SU-DHL-6 (cell line): ENCODE measurements at regions not wholly inside any gene's neighbourhood (a gene's known extent, or its start where the extent isn't known, plus 50 kb on each side); places are given as distances from the start of the nearest gene placed in this dataset.

Experiments
- H2AFZ ChIP-seq: fragments of 200-600 bp; sonication (generic); 2 replicates; pipeline ENCODE4 v1.6.1; 2014; ENCODE audit warnings: low read depth, mild to moderate bottlenecking, moderate library complexity, mixed read lengths, antibody characterized with exemption, low read length; ENCODE audit not compliant: severe bottlenecking
- H3F3A ChIP-seq: fragments of 200-600 bp; shearing (Covaris generic); 2 replicates; pipeline ENCODE4 v1.6.0; 2016; ENCODE audit warnings: antibody characterized with exemption, mild to moderate bottlenecking; ENCODE audit not compliant: insufficient read depth
- H3K27ac ChIP-seq: fragments of 200-600 bp; sonication (generic); 2 replicates; pipeline ENCODE4 v1.5.1; 2016; ENCODE audit warnings: low read depth, mild to moderate bottlenecking, low read length, moderate library complexity, mixed read lengths
- H3K27me3 ChIP-seq: fragments of 200-600 bp; sonication (generic), shearing (Covaris generic); 2 replicates; pipeline ENCODE4 v1.6.0; 2014; ENCODE audit warnings: mild to moderate bottlenecking, low read length
- H3K36me3 ChIP-seq: fragments of 200-600 bp; sonication (generic); 2 replicates; pipeline ENCODE4 v1.6.1; 2014; ENCODE audit warnings: mild to moderate bottlenecking, low read length, mixed read lengths
- H3K4me2 ChIP-seq: fragments of 300-600, 200-600 bp; shearing (Covaris generic), sonication (generic); 2 replicates; pipeline ENCODE4 v1.6.0; 2014; ENCODE audit warnings: low read length, low read depth, mild to moderate bottlenecking; ENCODE audit not compliant: poor library complexity, severe bottlenecking
- H3K4me3 ChIP-seq: fragments of 200-600 bp; sonication (generic); 2 replicates; pipeline ENCODE4 v1.5.1; 2014; ENCODE audit warnings: antibody characterized with exemption, low read length, mild to moderate bottlenecking, mixed read lengths; ENCODE audit not compliant: insufficient read depth, poor library complexity, severe bottlenecking
- H3K79me2 ChIP-seq: fragments of 200-600 bp; sonication (generic); 2 replicates; pipeline ENCODE4 v1.6.1; 2014; ENCODE audit warnings: mild to moderate bottlenecking, low read length, moderate library complexity; ENCODE audit not compliant: insufficient read depth
- H3K9ac ChIP-seq: fragments of 200-600 bp; sonication (generic); 2 replicates; pipeline ENCODE4 v1.7.0; 2014; ENCODE audit warnings: mild to moderate bottlenecking, low read length
- H3K9me2 ChIP-seq: fragments of 200-600 bp; sonication (generic); replicated peaks from 2 replicates; pipeline ENCODE4 v1.6.1; 2014; ENCODE audit warnings: low read length; ENCODE audit not compliant: insufficient read depth
- H3K9me3 ChIP-seq: fragments of 200-600 bp; sonication (generic); 2 replicates; pipeline ENCODE4 v1.6.1; 2014; ENCODE audit warnings: low read length, mixed read lengths; ENCODE audit not compliant: insufficient read depth
- H4K20me1 ChIP-seq: fragments of 200-600 bp; sonication (generic); 2 replicates; pipeline ENCODE4 v1.6.1; 2014; ENCODE audit warnings: low read depth, mild to moderate bottlenecking, antibody characterized with exemption, low read length, moderate library complexity, mixed read lengths
- EZH2phosphoT487 ChIP-seq: fragments of 200-600 bp; sonication (generic), shearing (Covaris generic); conservative IDR thresholded peaks from 2 replicates; pipeline ENCODE4 v1.6.1; 2018; ENCODE audit warnings: mild to moderate bottlenecking, antibody characterized with exemption, low read length, moderate library complexity, mixed read lengths
- TF ChIP-seq, protein P1 (sequence below): fragments of 200-600 bp; sonication (generic); IDR thresholded peaks from one replicate; pipeline ENCODE4 v1.5.1; 2017; ENCODE audit warnings: antibody characterized with exemption, mild to moderate bottlenecking, low read length, moderate library complexity; ENCODE audit not compliant: insufficient read depth, poor library complexity, severe bottlenecking

DNA sequence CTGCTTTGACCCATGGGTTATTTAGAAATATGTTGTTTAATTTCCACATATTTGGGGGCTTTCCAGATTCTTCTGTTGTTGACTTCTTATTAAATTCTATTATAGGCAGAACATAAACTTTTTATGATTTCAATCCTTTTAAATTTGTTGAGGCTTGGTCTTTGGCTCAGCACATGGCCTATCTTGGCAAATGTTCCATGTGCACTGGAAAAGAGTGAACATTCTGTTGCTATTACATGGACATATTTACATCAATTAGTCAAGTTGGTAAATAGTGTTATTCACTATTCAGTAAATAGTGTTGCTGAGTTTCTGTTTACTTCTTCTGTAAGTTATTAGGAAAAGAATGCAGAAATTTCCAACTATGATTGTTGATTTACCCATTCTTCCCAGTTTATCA, 75.4 kb downstream of the ETS2 start:
- peaks cover 1% of the 10 kb centered on the region for H3K9me3 ChIP-seq
- no peaks in the 10 kb centered on the region for H3K79me2 ChIP-seq
- no peak overlapping the region for H3K27ac ChIP-seq
- H2AFZ ChIP-seq = no peak overlapping the region
- H3K36me3 ChIP-seq = 0 out of 2 replicates have a peak, but pooled peaks cover 5% of the 10 kb centered on the region
- no peaks in the 10 kb centered on the region for H3F3A ChIP-seq
- H3K27me3 ChIP-seq = no peaks in the 10 kb centered on the region
- no peak overlapping the region for H3K4me3 ChIP-seq
- no peak overlapping the region for H3K4me2 ChIP-seq
- H3K9ac ChIP-seq = no peak overlapping the region
- TF ChIP-seq, protein P1, sequence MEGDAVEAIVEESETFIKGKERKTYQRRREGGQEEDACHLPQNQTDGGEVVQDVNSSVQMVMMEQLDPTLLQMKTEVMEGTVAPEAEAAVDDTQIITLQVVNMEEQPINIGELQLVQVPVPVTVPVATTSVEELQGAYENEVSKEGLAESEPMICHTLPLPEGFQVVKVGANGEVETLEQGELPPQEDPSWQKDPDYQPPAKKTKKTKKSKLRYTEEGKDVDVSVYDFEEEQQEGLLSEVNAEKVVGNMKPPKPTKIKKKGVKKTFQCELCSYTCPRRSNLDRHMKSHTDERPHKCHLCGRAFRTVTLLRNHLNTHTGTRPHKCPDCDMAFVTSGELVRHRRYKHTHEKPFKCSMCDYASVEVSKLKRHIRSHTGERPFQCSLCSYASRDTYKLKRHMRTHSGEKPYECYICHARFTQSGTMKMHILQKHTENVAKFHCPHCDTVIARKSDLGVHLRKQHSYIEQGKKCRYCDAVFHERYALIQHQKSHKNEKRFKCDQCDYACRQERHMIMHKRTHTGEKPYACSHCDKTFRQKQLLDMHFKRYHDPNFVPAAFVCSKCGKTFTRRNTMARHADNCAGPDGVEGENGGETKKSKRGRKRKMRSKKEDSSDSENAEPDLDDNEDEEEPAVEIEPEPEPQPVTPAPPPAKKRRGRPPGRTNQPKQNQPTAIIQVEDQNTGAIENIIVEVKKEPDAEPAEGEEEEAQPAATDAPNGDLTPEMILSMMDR = no peak
- no peak for TF ChIP-seq EZH2phosphoT487
- H3K9me2 ChIP-seq = no peaks in the 10 kb centered on the region
- H4K20me1 ChIP-seq = no peaks in the 10 kb centered on the region

- Histone ChIP-seq H2AFZ (no peak overlapping the region), H3K27me3 (no peaks in the 10 kb centered on the region), H3K4me2 (no peak overlapping the region), H3K9me2 (no peaks in the 10 kb centered on the region), H3K27ac (no peak overlapping the region), H3K79me2 (no peaks in the 10 kb centered on the region), H4K20me1 (no peaks in the 10 kb centered on the region), H3K4me3 (no peak overlapping the region), H3K9ac (no peak overlapping the region), H3K9me3 (no peaks in the 10 kb centered on the region; the same call in 1 of the 2 replicates), H3F3A (no peaks in the 10 kb centered on the region), H3K36me3 (0 out of 2 replicates have a peak, but pooled peaks cover 5% of the 10 kb centered on the region)
- no peak for TF ChIP-seq EZH2phosphoT487
- TF ChIP-seq, protein P1 = no peak
These were observed 74.8 kb downstream of the ETS2 start for GRCh38 chr21:38880577-38880966.

DNA sequence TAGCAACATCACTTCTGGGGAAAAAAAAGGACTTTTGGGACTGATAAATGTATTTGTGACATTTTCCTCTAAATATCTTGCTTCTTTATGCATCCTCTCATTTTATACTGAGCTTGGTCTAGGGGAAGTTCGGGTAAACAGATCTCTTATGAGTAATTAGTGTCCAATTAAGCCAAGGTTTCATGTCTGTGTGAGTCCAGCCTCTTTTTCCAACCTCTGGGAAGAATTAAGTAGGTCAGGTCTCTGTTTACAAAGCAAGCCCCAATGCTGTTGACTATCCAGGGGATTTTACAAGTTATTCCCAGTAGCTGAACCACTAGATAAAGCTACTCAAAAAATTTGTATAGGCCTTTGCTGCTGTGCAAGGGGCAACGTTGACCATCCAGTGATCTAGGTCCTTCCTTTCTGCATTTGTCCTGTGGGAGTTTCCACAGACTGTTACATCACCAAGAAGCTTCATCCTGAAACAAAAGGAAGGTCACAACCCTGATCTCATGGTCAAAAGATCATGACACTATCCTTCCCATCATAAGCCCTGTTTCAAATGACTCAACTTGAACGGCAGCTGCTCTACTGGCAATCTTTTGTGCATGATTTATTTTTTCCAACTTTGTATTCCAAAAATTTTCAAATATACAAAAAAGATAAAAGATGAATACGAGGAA, 74.3 kb downstream of the ETS2 start:
- Histone ChIP-seq H3K79me2 (no peaks in the 10 kb centered on the region), H3K9ac (no peak overlapping the region), H3K27me3 (no peaks in the 10 kb centered on the region), H3K36me3 (0 out of 2 replicates have a peak, but pooled peaks cover 5% of the 10 kb centered on the region), H4K20me1 (no peaks in the 10 kb centered on the region), H3F3A (no peaks in the 10 kb centered on the region), H2AFZ (no peak overlapping the region), H3K9me3 (no peaks in the 10 kb centered on the region; the same call in 1 of the 2 replicates), H3K9me2 (no peaks in the 10 kb centered on the region), H3K4me3 (no peak overlapping the region), H3K4me2 (no peak overlapping the region), H3K27ac (no peak overlapping the region)
- no peak for TF ChIP-seq EZH2phosphoT487
- TF ChIP-seq, protein P1 = no peak
